HUDEP-2 (cell line): ENCODE measurements at regions not wholly inside any gene's neighbourhood (a gene's known extent, or its start where the extent isn't known, plus 50 kb on each side); places are given as distances from the start of the nearest gene placed in this dataset.
"Not testable (repeated sequence)": the region's sequence is repeated elsewhere in the genome, so short reads cannot be mapped to it uniquely, and the experiment has no call there.

ENCODE experiments used
- DNase-seq, 76 experiments: peaks; one replicate each; lab custom pipeline; 2025; ENCODE audit not compliant: unreplicated experiment in 76 of 76; lab: John Stamatoyannopoulos, UW

DNA sequence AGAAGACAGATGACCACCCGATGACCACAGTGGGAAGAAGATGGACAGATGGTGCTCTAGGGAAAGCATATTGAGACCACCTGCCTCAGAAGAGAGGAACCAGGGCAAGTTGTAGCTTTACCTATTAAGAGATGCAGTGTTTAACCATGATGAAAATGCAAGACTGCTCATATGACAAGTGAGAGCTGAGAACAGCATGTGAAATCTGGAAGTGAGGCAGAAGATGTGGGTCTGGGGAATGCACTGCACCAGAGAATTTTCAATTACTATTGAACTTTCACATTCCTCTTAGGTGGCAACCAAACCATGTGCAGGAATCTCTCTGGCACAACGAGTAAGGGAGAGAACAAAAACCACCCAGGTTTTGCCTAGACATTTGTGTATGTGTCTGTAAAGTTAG lies 184.8 kb upstream of the CRIM1 start:
- DNase-seq = no peak

- DNase-seq = no peak
Measured at GRCh38 chr2:36169843-36170242, 185.7 kb upstream of the CRIM1 start.

GRCh38 chr2:36168115-36168514 lies 187.5 kb upstream of the CRIM1 start:
- DNase-seq = no peak

DNA sequence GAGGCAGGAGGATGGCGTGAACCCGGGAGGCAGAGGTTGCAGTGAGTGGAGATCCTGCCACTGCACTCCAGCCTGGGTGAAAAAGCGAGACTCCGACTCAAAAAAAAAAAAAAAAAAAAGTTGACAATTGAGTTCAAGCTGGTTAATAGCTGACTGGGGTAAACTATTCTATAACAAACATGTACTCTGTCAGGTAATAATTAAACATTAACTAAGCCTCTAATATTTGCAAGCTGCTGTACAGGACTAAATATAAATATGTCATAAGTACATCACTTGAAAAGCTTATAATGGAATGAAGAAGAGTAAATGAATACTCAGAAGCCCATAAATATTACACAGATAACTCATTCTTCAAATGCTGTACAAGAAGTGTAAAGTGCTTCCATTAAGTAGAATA lies 190.4 kb upstream of the CRIM1 start:
- no peak for DNase-seq

DNA sequence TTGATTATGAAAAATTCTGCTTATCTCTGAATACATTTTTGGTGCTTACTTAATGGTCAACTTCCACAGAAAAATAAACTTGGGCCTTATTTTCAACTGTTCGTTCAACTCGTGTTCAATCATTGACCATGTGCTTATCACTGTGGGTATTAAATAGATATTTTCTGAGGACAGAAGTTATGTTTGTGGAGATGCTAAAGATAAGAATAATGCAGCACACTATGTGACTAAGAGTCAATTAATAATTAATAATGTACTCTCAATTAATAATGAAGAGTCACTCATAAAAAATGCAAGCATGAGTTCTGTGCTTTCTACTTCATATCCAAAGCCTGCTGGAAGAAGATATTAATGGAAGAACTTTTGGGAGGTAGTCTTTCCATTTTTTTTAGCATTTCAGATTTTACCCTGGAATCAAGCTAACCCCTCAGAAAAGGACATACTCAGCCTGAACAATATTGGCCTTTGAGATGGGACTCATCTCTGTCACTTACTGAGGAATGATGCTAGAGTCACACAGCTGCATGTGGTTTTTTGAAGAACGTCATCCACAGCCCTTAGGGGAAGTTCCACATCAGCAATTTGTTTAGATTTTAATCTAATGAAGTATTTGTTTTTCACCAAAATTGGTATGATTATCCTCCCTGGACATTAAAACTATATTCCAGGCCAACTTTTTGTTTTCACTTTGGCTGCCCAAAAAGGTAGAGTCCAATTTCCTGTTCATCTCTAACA lies 191.9 kb upstream of the CRIM1 start:
- DNase-seq = no peak

DNA sequence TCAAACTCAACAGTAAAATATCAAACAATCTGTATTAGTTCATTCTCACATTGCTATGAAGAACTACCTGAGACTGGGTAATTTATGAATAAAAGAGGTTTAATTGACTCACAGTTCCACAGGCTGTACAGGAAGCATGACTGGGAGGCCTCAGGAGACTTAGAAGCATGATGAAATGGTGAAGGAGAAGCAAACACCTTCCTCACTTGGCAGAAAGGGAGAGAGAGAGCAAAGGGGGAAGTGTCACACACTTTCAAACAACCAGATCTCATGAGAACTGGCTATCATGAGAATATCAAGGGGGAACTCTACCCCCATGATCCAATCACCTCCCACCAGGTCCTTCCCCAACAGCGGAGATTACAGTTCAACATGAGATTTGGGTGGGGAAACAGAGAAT lies 198.5 kb upstream of the CRIM1 start:
- DNase-seq = not testable (repeated sequence)

GRCh38 chr2:36147670-36148390 lies 207.7 kb upstream of the CRIM1 start:
- no peak for DNase-seq

GRCh38 chr2:36146765-36147164 lies 208.8 kb upstream of the CRIM1 start:
- DNase-seq = no peak

DNA sequence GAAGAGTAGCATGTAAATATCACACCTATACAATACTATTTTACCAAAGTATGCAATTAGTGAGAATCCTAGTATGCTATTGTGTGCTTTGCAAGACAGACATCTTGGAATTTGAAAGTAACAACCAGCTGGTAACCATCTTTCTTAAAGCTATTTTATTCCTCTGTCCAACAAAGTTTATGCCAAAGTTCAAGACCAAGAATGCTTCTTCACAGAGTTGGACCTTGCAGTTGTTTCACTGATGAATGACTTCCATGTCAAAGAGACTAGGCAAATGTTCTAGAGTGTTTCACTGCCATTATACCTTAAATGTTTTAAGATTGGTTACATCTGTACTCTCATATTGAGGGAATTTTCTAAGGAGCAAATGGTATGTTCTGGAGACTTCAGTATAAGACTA lies 215.2 kb upstream of the CRIM1 start:
- DNase-seq = no peak

- DNase-seq = no peak
Measured at GRCh38 chr2:36137612-36138011, 218.0 kb upstream of the CRIM1 start.

DNA sequence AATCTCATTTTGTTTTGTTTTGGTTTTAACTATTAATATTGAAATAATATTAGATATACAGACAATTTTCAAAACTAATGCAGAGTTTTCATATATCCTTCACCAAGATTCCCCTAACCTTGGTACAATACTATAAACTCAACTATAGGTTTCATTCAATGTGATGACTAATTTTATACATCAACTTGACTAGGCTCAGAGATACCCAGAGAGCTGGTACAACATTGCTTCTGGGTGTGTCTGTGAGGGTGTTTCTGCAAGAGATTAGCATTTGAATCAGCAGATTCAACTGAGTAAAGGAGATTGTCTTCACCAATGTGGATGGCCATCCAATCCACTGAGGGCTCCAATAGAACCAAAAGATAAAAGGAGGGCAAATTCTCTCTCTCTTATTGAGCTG lies 221.3 kb upstream of the CRIM1 start:
- DNase-seq = no peak

DNA sequence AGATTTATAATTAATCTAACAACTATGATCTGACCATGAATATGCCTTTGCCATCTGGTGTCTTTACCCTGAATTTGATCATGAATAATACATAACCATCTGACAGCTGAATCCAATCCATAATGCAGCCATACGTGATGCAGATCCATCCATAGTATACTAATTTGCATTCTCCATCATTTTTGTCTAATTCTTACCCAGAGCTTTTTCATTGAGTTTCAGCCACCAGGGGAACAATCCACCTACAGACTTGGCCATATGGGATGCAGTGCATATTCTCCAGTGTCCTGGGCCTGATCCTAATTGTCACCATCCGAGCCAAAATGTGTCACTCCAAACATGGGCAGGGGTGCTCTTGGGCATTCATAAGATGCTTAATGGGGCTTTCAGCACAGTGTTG lies 227.2 kb upstream of the CRIM1 start:
- DNase-seq = no peak

GRCh38 chr2:36125702-36126101 lies 229.9 kb upstream of the CRIM1 start:
- no peak for DNase-seq

DNA sequence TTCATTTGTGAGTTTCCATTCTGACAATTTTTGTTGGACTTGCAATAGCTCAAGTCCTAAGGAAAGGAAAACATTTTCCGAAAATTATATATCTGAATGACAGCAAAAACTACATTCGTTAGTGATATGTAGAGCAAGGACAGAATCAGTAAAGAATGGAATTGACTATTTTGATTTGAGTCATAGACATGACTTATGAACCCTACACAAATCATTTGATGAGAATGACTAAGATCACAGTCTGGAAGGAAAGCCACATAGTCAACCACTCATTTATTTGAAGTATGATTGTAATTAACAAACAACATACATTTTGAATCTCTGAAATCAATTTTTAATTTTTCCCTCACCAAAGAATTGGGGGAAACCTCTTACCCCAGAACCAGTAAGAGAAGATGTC lies 231.6 kb upstream of the CRIM1 start:
- no peak for DNase-seq

DNA sequence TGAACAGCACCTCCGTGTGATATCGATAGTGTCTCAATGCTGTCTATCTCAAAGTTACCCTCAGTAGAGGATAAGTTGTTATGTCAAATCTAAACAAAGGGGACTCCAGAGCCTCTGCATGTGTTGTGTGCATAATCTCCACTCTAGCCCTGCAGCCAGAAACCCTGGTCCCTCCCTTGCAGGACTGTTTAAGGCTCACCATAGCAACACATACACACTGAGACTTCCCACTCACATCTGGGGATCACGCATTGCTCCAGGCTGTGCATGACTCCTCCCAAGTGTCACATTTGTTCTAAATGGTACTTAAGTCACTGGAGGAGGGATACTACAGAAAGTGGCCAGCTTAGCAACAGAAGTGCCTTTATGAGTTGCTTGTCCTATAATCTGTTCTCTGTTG lies 258.6 kb upstream of the CRIM1 start:
- no peak for DNase-seq

DNA sequence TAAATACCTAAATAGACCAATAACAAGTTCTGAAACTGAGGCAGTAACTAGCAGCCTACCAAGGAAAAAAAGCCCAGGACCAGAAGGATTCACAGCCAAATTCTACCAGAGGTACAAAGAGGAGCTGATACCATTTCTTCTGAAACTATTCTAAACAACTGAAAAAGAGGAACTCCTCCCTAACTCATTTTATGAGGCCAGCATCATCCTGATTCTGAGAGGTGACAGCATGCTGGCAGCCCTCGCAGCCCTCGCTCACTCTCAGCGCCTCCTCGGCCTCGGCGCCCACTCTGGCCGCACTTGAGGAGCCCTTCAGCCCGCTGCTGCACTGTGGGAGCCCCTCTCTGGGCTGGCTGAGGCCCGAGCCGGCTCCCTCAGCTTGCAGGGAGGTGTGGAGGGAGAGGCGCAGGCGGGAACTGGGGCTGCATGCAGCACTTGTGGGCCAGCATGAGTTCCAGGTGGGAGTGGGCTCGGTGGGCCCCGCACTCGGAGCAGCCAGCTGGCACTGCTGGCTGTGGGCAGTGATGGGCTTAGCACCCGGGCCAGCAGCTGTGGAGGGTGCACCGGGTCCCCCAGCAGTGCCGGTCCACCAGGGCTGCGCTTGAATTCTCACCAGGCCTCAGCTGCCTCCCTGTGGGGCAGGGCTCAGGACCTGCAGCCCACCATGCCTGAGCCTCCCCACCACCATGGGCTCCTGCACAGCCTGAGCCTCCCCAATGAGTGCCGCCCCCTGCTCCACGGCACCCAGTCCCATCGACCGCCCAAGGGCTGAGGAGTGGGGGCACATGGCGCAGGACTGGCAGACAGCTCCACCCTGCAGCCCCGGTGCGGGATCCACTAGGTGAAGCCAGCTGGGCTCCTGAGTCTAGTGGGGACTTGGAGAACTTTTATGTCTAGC lies 263.5 kb upstream of the CRIM1 start:
- not testable (repeated sequence) for DNase-seq

- peak in 8 of 76 experiments; percentile 5 to 30 (median 10) for DNase-seq
Measured at GRCh38 chr2:36088716-36089328, 266.8 kb upstream of the CRIM1 start.

GRCh38 chr2:36087344-36087743 lies 268.2 kb upstream of the CRIM1 start:
- DNase-seq = no peak

DNA sequence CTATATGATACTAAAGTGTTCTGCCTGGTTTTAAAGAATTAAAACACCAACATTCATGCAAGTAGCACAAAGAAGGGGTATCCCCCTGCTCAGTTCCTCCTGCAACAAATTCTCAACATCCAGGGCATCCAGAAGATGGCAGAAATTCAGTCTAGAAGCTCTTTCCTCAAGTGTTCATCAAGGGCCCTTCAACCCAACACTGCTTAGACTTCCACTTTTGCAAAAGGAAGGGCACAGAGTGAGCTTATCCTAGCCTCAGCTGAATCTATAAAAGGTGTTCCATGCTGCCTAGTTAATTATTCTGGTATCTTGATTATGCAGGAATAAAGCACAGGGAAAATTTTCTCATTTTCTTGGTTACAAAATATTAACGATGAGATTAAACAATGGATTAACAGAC lies 275.8 kb upstream of the CRIM1 start:
- no peak for DNase-seq

DNA sequence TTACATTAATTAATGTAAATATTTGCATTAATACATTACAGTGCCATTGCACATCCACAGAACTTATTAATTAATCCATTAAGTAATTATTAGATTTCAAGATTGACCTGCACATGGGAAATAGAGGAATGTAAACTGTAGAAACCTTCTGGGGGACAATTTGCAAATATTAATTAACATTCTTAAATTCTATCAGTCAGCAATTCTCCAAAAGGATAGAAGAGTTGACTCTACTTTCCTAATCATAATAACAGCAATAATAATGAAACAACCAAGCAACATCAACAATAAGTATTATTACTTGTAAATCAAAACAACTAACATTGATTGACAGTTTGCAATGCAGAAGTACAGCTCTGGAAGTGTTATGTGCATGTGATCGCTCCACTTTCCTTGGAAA lies 281.6 kb upstream of the CRIM1 start:
- no peak for DNase-seq

- DNase-seq = no peak
Measured at GRCh38 chr2:36071698-36072097, 283.9 kb upstream of the CRIM1 start.
